Liver (tissue), 8 donors: ENCODE measurements at regions not wholly inside any gene's neighbourhood (a gene's known extent, or its start where the extent isn't known, plus 50 kb on each side); places are given as distances from the start of the nearest gene placed in this dataset.

ENCODE experiments used
- DNase-seq: peaks from one replicate; pipeline ENCODE4 v3.0.0-alpha.2; 2017; ENCODE audit warnings: low spot score
- H3K27ac ChIP-seq, 2 donors: one replicate each; pipeline ENCODE4 v1.7.0; 2013; ENCODE audit warnings: inconsistent platforms in 2 of 2, low read length in 2 of 2, control low read depth in 1 of 2, low read depth in 1 of 2, mild to moderate bottlenecking in 1 of 2
- H3K27me3 ChIP-seq, 4 donors: one replicate each; pipeline versions ENCODE4 v1.6.1 to v1.7.0; 2013; ENCODE audit warnings: low read length in 3 of 4, inconsistent platforms in 1 of 4, mild to moderate bottlenecking in 1 of 4, moderate library complexity in 1 of 4; ENCODE audit not compliant: control insufficient read depth in 4 of 4, insufficient read depth in 4 of 4
- H3K36me3 ChIP-seq, 4 donors: one replicate each; pipeline versions ENCODE4 v1.6.1 to v1.7.0; 2013; ENCODE audit warnings: low read length in 3 of 4, mild to moderate bottlenecking in 3 of 4, low read depth in 1 of 4, moderate library complexity in 1 of 4; ENCODE audit not compliant: control insufficient read depth in 4 of 4, insufficient read depth in 3 of 4
- H3K4me1 ChIP-seq, 4 donors: one replicate each; pipeline versions ENCODE4 v1.6.1 to v1.7.0; 2013; ENCODE audit warnings: low read length in 3 of 4, mild to moderate bottlenecking in 3 of 4, moderate library complexity in 1 of 4; ENCODE audit not compliant: control insufficient read depth in 4 of 4, insufficient read depth in 4 of 4
- H3K4me3 ChIP-seq, 3 donors: one replicate each; pipeline versions ENCODE4 v1.6.1 to v1.7.0; 2013; ENCODE audit warnings: low read length in 3 of 3, control low read depth in 1 of 3, low read depth in 1 of 3, mild to moderate bottlenecking in 1 of 3
- H3K9ac ChIP-seq, 2 donors: one replicate each; pipeline ENCODE4 v1.7.0; 2013; ENCODE audit warnings: low read length in 2 of 2, mild to moderate bottlenecking in 2 of 2, moderate library complexity in 2 of 2, control low read depth in 1 of 2, low read depth in 1 of 2
- H3K9me3 ChIP-seq, 4 donors: one replicate each; pipeline versions ENCODE4 v1.6.1 to v1.7.0; 2013; ENCODE audit warnings: low read length in 3 of 4; ENCODE audit not compliant: control insufficient read depth in 4 of 4
- EGR1 ChIP-seq, 2 donors: IDR thresholded peaks; 2 replicates each; pipeline ENCODE4 v1.6.1; 2016 to 2018; ENCODE audit warnings: antibody characterized with exemption in 2 of 2, low read depth in 2 of 2
- FOXA1 ChIP-seq: IDR thresholded peaks from 2 replicates; pipeline ENCODE4 v1.6.1; 2016; ENCODE audit warnings: antibody characterized with exemption
- FOXA2 ChIP-seq: IDR thresholded peaks from 2 replicates; pipeline ENCODE4 v1.6.1; 2016; ENCODE audit warnings: antibody characterized with exemption
- GABPA ChIP-seq, 2 donors: IDR thresholded peaks in 1 of 2; conservative IDR thresholded peaks in 1 of 2; 2 replicates each; pipeline ENCODE4 v1.6.1; 2016; ENCODE audit warnings: antibody characterized with exemption in 2 of 2, mild to moderate bottlenecking in 1 of 2, moderate library complexity in 1 of 2
- HNF4A ChIP-seq, 2 donors: conservative IDR thresholded peaks; 2 replicates each; pipeline ENCODE4 v1.6.1; 2016; ENCODE audit warnings: antibody characterized with exemption in 2 of 2, mild to moderate bottlenecking in 2 of 2
- HNF4G ChIP-seq: IDR thresholded peaks from 2 replicates; pipeline ENCODE4 v1.6.1; 2016; ENCODE audit warnings: antibody characterized with exemption
- JUND ChIP-seq, 2 donors: IDR thresholded peaks; 2 replicates each; pipeline ENCODE4 v1.6.1; 2016; ENCODE audit warnings: antibody characterized with exemption in 2 of 2
- NR2F2 ChIP-seq: IDR thresholded peaks from 2 replicates; pipeline ENCODE4 v1.6.1; 2016; ENCODE audit warnings: antibody characterized with exemption
- RAD21 ChIP-seq, 2 donors: IDR thresholded peaks; 2 replicates each; pipeline ENCODE4 v1.6.1; 2016; ENCODE audit warnings: antibody characterized with exemption in 2 of 2, mild to moderate bottlenecking in 2 of 2
- RXRA ChIP-seq, 2 donors: IDR thresholded peaks; 2 replicates each; pipeline ENCODE4 v1.6.1; 2017 to 2018; ENCODE audit warnings: antibody characterized with exemption in 2 of 2, mild to moderate bottlenecking in 1 of 2
- SP1 ChIP-seq: IDR thresholded peaks from 2 replicates; pipeline ENCODE4 v1.6.1; 2018; ENCODE audit warnings: antibody characterized with exemption, mild to moderate bottlenecking
- TAF1 ChIP-seq: conservative IDR thresholded peaks from 2 replicates; pipeline ENCODE4 v1.6.1; 2016; ENCODE audit warnings: antibody characterized with exemption, mild to moderate bottlenecking
- YY1 ChIP-seq: IDR thresholded peaks from 2 replicates; pipeline ENCODE4 v1.6.1; 2016; ENCODE audit warnings: antibody characterized with exemption, mild to moderate bottlenecking
- WGBS: extraction: QIAGEN DNeasy Blood & Tissue Kit; methylation state at CpG from one replicate; pipeline ENCODE4 v1.1.7; 2013; 5-methylcytosine and 5-hydroxymethylcytosine counted together
- TF ChIP-seq, protein P1 (sequence below): IDR thresholded peaks from 2 replicates; pipeline ENCODE4 v1.6.1; 2016; ENCODE audit warnings: antibody characterized with exemption, mild to moderate bottlenecking
- TF ChIP-seq, protein P2 (sequence below): IDR thresholded peaks from 2 replicates; pipeline ENCODE4 v1.6.1; 2016; ENCODE audit warnings: antibody characterized with exemption
- TF ChIP-seq, protein P3 (sequence below): IDR thresholded peaks from 2 replicates; pipeline ENCODE4 v1.6.1; 2016; ENCODE audit warnings: antibody characterized with exemption
- TF ChIP-seq, protein P4 (sequence below): IDR thresholded peaks from 2 replicates; pipeline ENCODE4 v1.6.1; 2016; ENCODE audit warnings: antibody characterized with exemption
- TF ChIP-seq, protein P5 (sequence below): fragments of 150-350 bp; IDR thresholded peaks from 2 replicates; pipeline ENCODE4 v1.5.1; 2017; ENCODE audit warnings: improper control_type of control experiment, low read depth, low read length; ENCODE audit not compliant: missing input control
- donor health status: healthy.
- donor health status: healthy.
- donor health status: healthy.
- donor health status: healthy.
- donor health status: healthy.

DNA sequence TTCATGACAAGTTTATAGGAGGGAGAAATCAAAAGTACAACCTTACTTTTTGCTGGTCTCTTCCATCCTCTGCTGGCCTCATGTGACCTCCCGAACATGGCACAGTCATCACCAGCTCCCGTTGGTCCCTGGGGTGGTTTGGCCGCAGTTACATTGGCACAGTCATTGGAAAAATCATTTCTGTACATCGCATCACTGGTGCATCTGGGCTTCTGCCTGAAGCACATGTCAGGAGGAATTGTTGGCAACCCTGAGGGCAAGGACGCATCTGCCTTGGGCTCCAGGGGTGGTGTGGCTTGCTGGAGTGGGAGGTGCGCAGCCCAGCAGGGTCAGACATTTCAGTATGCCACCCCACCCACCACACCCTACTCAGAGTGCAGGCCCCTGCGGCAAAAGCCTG is 162.9 kb upstream of the SLC24A3 start:
- Histone ChIP-seq H3K4me1 (no peaks in the 10 kb centered on the region), H3K27ac (no peak overlapping the region), H3K27me3 (peaks cover 0 to 5% (median 0%) of the 10 kb centered on the region in 4 donors), H3K9me3 (no peaks in the 10 kb centered on the region), H3K36me3 (no peaks in the 10 kb centered on the region), H3K4me3 (no peak overlapping the region), H3K9ac (no peak overlapping the region)
- no peak for DNase-seq
- WGBS: 92% methylated on average over 7 of the region's 7 CpGs
- TF ChIP-seq RXRA (IDR thresholded peaks at IDR 0.05) (no peak), SP1 (no peak), FOXA1 (no peak), FOXA2 (no peak), RAD21 (IDR thresholded peaks at IDR 0.05) (no peak), NR2F2 (no peak), GABPA (IDR thresholded peaks at IDR 0.05 in 1 of 2, conservative IDR thresholded peaks at IDR 0.05 in 1 of 2) (no peak)
- TF ChIP-seq, protein P1, sequence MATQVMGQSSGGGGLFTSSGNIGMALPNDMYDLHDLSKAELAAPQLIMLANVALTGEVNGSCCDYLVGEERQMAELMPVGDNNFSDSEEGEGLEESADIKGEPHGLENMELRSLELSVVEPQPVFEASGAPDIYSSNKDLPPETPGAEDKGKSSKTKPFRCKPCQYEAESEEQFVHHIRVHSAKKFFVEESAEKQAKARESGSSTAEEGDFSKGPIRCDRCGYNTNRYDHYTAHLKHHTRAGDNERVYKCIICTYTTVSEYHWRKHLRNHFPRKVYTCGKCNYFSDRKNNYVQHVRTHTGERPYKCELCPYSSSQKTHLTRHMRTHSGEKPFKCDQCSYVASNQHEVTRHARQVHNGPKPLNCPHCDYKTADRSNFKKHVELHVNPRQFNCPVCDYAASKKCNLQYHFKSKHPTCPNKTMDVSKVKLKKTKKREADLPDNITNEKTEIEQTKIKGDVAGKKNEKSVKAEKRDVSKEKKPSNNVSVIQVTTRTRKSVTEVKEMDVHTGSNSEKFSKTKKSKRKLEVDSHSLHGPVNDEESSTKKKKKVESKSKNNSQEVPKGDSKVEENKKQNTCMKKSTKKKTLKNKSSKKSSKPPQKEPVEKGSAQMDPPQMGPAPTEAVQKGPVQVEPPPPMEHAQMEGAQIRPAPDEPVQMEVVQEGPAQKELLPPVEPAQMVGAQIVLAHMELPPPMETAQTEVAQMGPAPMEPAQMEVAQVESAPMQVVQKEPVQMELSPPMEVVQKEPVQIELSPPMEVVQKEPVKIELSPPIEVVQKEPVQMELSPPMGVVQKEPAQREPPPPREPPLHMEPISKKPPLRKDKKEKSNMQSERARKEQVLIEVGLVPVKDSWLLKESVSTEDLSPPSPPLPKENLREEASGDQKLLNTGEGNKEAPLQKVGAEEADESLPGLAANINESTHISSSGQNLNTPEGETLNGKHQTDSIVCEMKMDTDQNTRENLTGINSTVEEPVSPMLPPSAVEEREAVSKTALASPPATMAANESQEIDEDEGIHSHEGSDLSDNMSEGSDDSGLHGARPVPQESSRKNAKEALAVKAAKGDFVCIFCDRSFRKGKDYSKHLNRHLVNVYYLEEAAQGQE: no peak
- TF ChIP-seq, protein P2, sequence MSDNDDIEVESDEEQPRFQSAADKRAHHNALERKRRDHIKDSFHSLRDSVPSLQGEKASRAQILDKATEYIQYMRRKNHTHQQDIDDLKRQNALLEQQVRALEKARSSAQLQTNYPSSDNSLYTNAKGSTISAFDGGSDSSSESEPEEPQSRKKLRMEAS: no peak
- TF ChIP-seq, protein P3, sequence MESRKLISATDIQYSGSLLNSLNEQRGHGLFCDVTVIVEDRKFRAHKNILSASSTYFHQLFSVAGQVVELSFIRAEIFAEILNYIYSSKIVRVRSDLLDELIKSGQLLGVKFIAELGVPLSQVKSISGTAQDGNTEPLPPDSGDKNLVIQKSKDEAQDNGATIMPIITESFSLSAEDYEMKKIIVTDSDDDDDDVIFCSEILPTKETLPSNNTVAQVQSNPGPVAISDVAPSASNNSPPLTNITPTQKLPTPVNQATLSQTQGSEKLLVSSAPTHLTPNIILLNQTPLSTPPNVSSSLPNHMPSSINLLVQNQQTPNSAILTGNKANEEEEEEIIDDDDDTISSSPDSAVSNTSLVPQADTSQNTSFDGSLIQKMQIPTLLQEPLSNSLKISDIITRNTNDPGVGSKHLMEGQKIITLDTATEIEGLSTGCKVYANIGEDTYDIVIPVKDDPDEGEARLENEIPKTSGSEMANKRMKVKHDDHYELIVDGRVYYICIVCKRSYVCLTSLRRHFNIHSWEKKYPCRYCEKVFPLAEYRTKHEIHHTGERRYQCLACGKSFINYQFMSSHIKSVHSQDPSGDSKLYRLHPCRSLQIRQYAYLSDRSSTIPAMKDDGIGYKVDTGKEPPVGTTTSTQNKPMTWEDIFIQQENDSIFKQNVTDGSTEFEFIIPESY: no peak
- TF ChIP-seq, protein P4, sequence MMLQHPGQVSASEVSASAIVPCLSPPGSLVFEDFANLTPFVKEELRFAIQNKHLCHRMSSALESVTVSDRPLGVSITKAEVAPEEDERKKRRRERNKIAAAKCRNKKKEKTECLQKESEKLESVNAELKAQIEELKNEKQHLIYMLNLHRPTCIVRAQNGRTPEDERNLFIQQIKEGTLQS: no peak

DNA sequence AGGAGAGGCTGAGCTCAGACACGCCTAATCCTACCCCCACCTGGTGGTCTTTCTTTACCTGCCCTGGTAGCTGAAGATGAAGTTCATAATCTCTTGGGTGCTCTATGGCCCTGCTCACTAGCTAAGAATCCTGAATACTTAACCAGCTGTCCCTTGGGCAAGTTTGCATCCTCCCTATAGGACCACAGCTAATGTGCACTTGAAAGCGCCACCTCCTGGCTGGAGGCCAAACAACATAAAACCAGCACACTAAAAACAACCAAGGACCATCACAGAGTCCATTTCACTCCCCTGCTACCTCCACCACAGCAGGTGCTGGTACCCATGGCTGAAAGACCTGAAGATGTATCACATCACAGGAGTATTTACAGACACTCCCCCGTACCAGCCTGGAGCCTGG is 155.5 kb upstream of the SLC24A3 start:
- Histone ChIP-seq H3K36me3 (no peaks in the 10 kb centered on the region), H3K27me3 (peaks cover 0 to 5% (median 0%) of the 10 kb centered on the region in 4 donors), H3K9ac (no peak overlapping the region), H3K27ac (no peak overlapping the region), H3K4me3 (no peak overlapping the region), H3K4me1 (no peaks in the 10 kb centered on the region), H3K9me3 (no peaks in the 10 kb centered on the region)
- DNase-seq: no peak
- WGBS: 82% methylated on average over 3 of the region's 3 CpGs
- TF ChIP-seq FOXA1 (no peak), HNF4A (conservative IDR thresholded peaks at IDR 0.05) (no peak), NR2F2 (no peak), FOXA2 (no peak), RXRA (IDR thresholded peaks at IDR 0.05) (no peak), SP1 (no peak), JUND (IDR thresholded peaks at IDR 0.05) (no peak), RAD21 (IDR thresholded peaks at IDR 0.05) (no peak), EGR1 (IDR thresholded peaks at IDR 0.05; ENCODE audit: low read depth in 2 of 2) (no peak), YY1 (no peak), TAF1 (no peak), HNF4G (no peak), GABPA (IDR thresholded peaks at IDR 0.05 in 1 of 2, conservative IDR thresholded peaks at IDR 0.05 in 1 of 2) (no peak)
- TF ChIP-seq, protein P1: no peak
- TF ChIP-seq, protein P4: no peak
- TF ChIP-seq, protein P5, sequence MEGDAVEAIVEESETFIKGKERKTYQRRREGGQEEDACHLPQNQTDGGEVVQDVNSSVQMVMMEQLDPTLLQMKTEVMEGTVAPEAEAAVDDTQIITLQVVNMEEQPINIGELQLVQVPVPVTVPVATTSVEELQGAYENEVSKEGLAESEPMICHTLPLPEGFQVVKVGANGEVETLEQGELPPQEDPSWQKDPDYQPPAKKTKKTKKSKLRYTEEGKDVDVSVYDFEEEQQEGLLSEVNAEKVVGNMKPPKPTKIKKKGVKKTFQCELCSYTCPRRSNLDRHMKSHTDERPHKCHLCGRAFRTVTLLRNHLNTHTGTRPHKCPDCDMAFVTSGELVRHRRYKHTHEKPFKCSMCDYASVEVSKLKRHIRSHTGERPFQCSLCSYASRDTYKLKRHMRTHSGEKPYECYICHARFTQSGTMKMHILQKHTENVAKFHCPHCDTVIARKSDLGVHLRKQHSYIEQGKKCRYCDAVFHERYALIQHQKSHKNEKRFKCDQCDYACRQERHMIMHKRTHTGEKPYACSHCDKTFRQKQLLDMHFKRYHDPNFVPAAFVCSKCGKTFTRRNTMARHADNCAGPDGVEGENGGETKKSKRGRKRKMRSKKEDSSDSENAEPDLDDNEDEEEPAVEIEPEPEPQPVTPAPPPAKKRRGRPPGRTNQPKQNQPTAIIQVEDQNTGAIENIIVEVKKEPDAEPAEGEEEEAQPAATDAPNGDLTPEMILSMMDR: no peak
- TF ChIP-seq, protein P2: no peak
